A673 (cell line): ENCODE measurements at regions not wholly inside any gene's neighbourhood (a gene's known extent, or its start where the extent isn't known, plus 50 kb on each side); places are given as distances from the start of the nearest gene placed in this dataset.

Experiments used
- BruUV-seq: library from RNA; stranded (reverse); fragments of 400-500 nt; replicated peaks from 2 replicates; lab custom pipeline; 2021; lab: Mats Ljungman, UMichigan
- CTCF ChIA-PET: fragments of 300-600 bp; sonication (Branson Sonifier 250); formaldehyde crosslinking; loops from one replicate; lab custom pipeline; 2022; ENCODE audit warnings: antibody characterized with exemption; lab: Charles Lee
- POLR2A ChIA-PET: fragments of 300-600 bp; sonication (Branson Sonifier 250); formaldehyde crosslinking; loops from one replicate; lab custom pipeline; 2022; ENCODE audit warnings: antibody characterized with exemption; ENCODE audit not compliant: low non-redundant PET; lab: Charles Lee
- DNase-seq: peaks from one replicate; pipeline ENCODE4 v3.0.0-alpha.2; 2015; ENCODE audit warnings: low spot score
- H3K27ac ChIP-seq: fragments of 200-600 bp; sonication (generic); 2 replicates; pipeline ENCODE4 v1.5.1; 2016; ENCODE audit warnings: mixed run types, low read depth, mild to moderate bottlenecking, mixed read lengths, antibody characterized with exemption, low read length; ENCODE audit not compliant: poor library complexity, severe bottlenecking
- H3K27me3 ChIP-seq: fragments of 200-600 bp; sonication (generic); replicated peaks from 2 replicates; pipeline ENCODE4 v1.6.1; 2017; ENCODE audit warnings: mixed run types, low read depth, mild to moderate bottlenecking, mixed read lengths, antibody characterized with exemption, low read length; ENCODE audit not compliant: insufficient read depth, poor library complexity
- H3K36me3 ChIP-seq: fragments of 200-600 bp; sonication (generic); 2 replicates; pipeline ENCODE4 v1.6.1; 2016; ENCODE audit warnings: mixed run types, mild to moderate bottlenecking, mixed read lengths, antibody characterized with exemption, low read length; ENCODE audit not compliant: insufficient read depth, poor library complexity, severe bottlenecking
- H3K4me1 ChIP-seq: fragments of 200-600 bp; sonication (generic); 2 replicates; pipeline ENCODE4 v1.6.1; 2017; ENCODE audit warnings: mixed run types, mild to moderate bottlenecking, mixed read lengths, antibody characterized with exemption, low read length; ENCODE audit not compliant: insufficient read depth, poor library complexity, severe bottlenecking
- H3K4me3 ChIP-seq: fragments of 200-600 bp; sonication (generic); 2 replicates; pipeline ENCODE4 v1.5.1; 2016; ENCODE audit warnings: low read depth, mixed run types, mild to moderate bottlenecking, mixed read lengths, low read length; ENCODE audit not compliant: poor library complexity, severe bottlenecking
- H3K9me3 ChIP-seq: fragments of 200-600 bp; sonication (generic); 2 replicates; pipeline ENCODE4 v1.6.1; 2016; ENCODE audit warnings: mixed run types, low read depth, mild to moderate bottlenecking, mixed read lengths, antibody characterized with exemption, low read length; ENCODE audit not compliant: poor library complexity, severe bottlenecking
- CTCF ChIP-seq: fragments of 300-800, 200-600 bp; sonication (generic); conservative IDR thresholded peaks from 2 replicates; pipeline ENCODE4 v1.5.1; 2017; ENCODE audit warnings: low read depth, mild to moderate bottlenecking, antibody characterized with exemption, low read length, moderate library complexity, mixed read lengths
- EZH2 ChIP-seq: fragments of 200-600 bp; sonication (generic); IDR thresholded peaks from 2 replicates; pipeline ENCODE4 v1.6.1; 2017; ENCODE audit warnings: borderline replicate concordance, low read depth, mild to moderate bottlenecking, mixed read lengths, antibody characterized with exemption, low read length; ENCODE audit not compliant: poor library complexity, severe bottlenecking
- intact Hi-C: fragments of 100-400 bp; cut with micrococcal nuclease; formaldehyde crosslinking; loops from one replicate; pipeline ENCODE4 v1.10.0; 2022; ENCODE audit not compliant: unreplicated experiment

GRCh38 chr3:16118396-16118795 lies 56.1 kb upstream of the GALNT15 start:
- BruUV-seq = no TSS peak
- POLR2A ChIA-PET = no interaction called here
- no peak overlapping the region for H3K4me3 ChIP-seq
- CTCF ChIA-PET = no interaction called here
- H3K4me1 ChIP-seq = no peaks in the 10 kb centered on the region
- no peaks in the 10 kb centered on the region for H3K27me3 ChIP-seq
- intact Hi-C loops = no loop called here
- no peak overlapping the region for H3K27ac ChIP-seq
- DNase-seq = no peak
- H3K36me3 ChIP-seq = no peaks in the 10 kb centered on the region
- TF ChIP-seq CTCF (no peak), EZH2 (no peak)
- no peaks in the 10 kb centered on the region for H3K9me3 ChIP-seq

- no peaks in the 10 kb centered on the region for H3K27me3 ChIP-seq
- intact Hi-C loops = no loop called here
- H3K4me3 ChIP-seq = no peak overlapping the region
- CTCF ChIA-PET = interaction anchor here (0.7 kb wide), 1 partner anchor 128 kb away, joined by 3 read pairs; no protein-coding TSS in a partner anchor
- no peak for TF ChIP-seq CTCF
- TF ChIP-seq EZH2 = no peak
- POLR2A ChIA-PET = no interaction called here
- no peaks in the 10 kb centered on the region for H3K9me3 ChIP-seq
- no peak overlapping the region for H3K27ac ChIP-seq
- no peaks in the 10 kb centered on the region for H3K36me3 ChIP-seq
- no peaks in the 10 kb centered on the region for H3K4me1 ChIP-seq
- no TSS peak for BruUV-seq
- no peak for DNase-seq
Measured at GRCh38 chr3:16119887-16120286, 54.6 kb upstream of the GALNT15 start.

GRCh38 chr3:16121391-16121790 lies 53.1 kb upstream of the GALNT15 start:
- H3K4me3 ChIP-seq = no peak overlapping the region
- BruUV-seq = no TSS peak
- H3K36me3 ChIP-seq = no peaks in the 10 kb centered on the region
- no peaks in the 10 kb centered on the region for H3K27me3 ChIP-seq
- H3K4me1 ChIP-seq = no peaks in the 10 kb centered on the region
- H3K9me3 ChIP-seq = no peaks in the 10 kb centered on the region
- POLR2A ChIA-PET = no interaction called here
- DNase-seq = no peak
- intact Hi-C loops = no loop called here
- CTCF ChIA-PET = no interaction called here
- TF ChIP-seq EZH2 (no peak), CTCF (no peak)
- H3K27ac ChIP-seq = no peak overlapping the region
